ENCODE measurements at regions not wholly inside any gene's neighbourhood (a gene's known extent, or its start where the extent isn't known, plus 50 kb on each side); places are given as distances from the start of the nearest gene placed in this dataset.

DNA sequence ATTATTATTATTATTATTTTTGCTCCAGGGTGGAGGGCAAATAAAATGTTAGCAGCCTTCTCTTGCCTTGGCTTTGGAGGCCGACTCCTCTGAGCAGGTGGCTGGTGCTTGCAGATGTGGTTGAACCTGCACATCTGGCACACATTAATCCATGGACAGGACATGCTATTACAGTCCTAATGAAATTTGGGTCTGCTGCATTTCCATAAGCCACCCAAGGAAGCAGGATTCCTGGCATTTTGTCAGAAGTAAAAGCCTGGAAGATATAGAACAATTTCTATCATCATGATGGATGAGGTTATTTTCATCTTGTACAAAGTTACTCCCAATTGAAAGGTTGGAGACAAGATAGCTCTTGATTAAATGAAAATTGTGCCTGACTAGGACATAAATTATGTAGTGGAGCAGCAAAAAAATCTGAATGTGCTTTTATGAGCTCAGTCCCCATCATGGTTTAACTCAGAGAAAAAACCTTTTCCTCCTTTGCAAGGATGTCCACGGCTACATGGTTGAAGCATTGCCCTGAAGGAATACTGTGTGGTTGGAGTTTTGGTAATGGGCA is 130.9 kb upstream of the RGMA start (continued):
- TF ChIP-seq SIN3A (IDR thresholded peaks at IDR 0.05; ENCODE audit: low read depth) = no peak

DNA sequence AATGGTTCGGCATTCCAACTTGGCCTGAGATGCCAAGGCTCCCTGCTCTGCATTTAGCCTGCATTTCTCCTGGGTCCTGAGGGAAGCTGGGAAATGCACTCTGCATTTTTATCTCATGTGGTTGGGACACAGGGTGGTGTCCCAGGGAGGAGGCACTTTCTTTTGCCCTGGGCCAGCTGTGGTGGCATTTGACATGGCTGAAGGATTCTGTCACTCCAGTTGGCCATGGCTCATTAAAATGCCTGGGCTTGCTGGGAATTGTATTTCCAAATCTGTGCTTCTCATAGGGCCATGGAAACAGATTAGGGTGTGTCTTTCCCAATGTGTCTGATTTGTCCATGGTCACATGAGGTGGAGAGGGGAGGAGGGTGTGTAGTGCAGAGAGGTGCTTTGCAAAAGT is 128.3 kb upstream of the RGMA start:
- no peak overlapping the region for H3K9ac ChIP-seq (ENCODE audit: low read length)
- H3K9me3 ChIP-seq (ENCODE audit: control insufficient read depth in 1 of 2, insufficient read depth in 1 of 2, low read depth in 1 of 2, low read length in 2 of 2) = no peaks in the 10 kb centered on the region
- ChIA-PET CTCF (no interaction called here), RAD21 (ENCODE audit: low non-redundant PET in 1 of 2, low total read pairs in 2 of 2, uncharacterized antibody in 2 of 2, unreplicated experiment in 2 of 2) (no interaction called here), POLR2A (no interaction called here)
- H3K4me1 ChIP-seq (ENCODE audit: control insufficient read depth in 1 of 2, insufficient read depth in 2 of 2, low read length in 2 of 2) = no peaks in the 10 kb centered on the region
- H3K4me3 ChIP-seq (replicated peaks in 1 of 2; ENCODE audit: low read depth in 1 of 2, low read length in 2 of 2) = no peak overlapping the region
- DNase-seq (ENCODE audit: low read depth, low spot score) = no peak
- no peaks in the 10 kb centered on the region for H3K36me3 ChIP-seq (ENCODE audit: control insufficient read depth in 1 of 2, insufficient read depth in 2 of 2, low read length in 2 of 2)
- H4K20me1 ChIP-seq (ENCODE audit: insufficient read depth) = no peaks in the 10 kb centered on the region
- intact Hi-C loops (cut with micrococcal nuclease) = no loop called here
- peaks cover 17% of the 10 kb centered on the region; the same call in 1 of the 2 replicates for H3K27me3 ChIP-seq (ENCODE audit: insufficient read depth, low read length)
- TF ChIP-seq, protein P1, sequence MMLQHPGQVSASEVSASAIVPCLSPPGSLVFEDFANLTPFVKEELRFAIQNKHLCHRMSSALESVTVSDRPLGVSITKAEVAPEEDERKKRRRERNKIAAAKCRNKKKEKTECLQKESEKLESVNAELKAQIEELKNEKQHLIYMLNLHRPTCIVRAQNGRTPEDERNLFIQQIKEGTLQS (IDR thresholded peaks at IDR 0.05) = no peak
- TF ChIP-seq ZNF274 (IDR thresholded peaks at IDR 0.05; ENCODE audit: low read depth, low read length) = no peak
- TF ChIP-seq EZH2phosphoT487 (IDR thresholded peaks at IDR 0.05; ENCODE audit: borderline replicate concordance) = no peak
- TF ChIP-seq, protein P2, sequence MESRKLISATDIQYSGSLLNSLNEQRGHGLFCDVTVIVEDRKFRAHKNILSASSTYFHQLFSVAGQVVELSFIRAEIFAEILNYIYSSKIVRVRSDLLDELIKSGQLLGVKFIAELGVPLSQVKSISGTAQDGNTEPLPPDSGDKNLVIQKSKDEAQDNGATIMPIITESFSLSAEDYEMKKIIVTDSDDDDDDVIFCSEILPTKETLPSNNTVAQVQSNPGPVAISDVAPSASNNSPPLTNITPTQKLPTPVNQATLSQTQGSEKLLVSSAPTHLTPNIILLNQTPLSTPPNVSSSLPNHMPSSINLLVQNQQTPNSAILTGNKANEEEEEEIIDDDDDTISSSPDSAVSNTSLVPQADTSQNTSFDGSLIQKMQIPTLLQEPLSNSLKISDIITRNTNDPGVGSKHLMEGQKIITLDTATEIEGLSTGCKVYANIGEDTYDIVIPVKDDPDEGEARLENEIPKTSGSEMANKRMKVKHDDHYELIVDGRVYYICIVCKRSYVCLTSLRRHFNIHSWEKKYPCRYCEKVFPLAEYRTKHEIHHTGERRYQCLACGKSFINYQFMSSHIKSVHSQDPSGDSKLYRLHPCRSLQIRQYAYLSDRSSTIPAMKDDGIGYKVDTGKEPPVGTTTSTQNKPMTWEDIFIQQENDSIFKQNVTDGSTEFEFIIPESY (IDR thresholded peaks at IDR 0.05; ENCODE audit: extremely low read depth, insufficient replicate concordance, low read length) = no peak
- TF ChIP-seq, protein P3, sequence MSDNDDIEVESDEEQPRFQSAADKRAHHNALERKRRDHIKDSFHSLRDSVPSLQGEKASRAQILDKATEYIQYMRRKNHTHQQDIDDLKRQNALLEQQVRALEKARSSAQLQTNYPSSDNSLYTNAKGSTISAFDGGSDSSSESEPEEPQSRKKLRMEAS (IDR thresholded peaks at IDR 0.05) = no peak
- no peak for TF ChIP-seq POLR2A (IDR thresholded peaks at IDR 0.05; ENCODE audit: borderline replicate concordance, extremely low read depth, insufficient read depth, insufficient read length)
- TF ChIP-seq JUND (IDR thresholded peaks at IDR 0.05) = no peak
- TF ChIP-seq CBX3 (IDR thresholded peaks at IDR 0.05; ENCODE audit: low read depth) = no peak
- TF ChIP-seq EGR1 (IDR thresholded peaks at IDR 0.05; ENCODE audit: low read depth) = no peak
- no peak for TF ChIP-seq RAD21 (IDR thresholded peaks at IDR 0.05; ENCODE audit: low read depth)
- TF ChIP-seq TCF7L2 (IDR thresholded peaks at IDR 0.05; ENCODE audit: borderline replicate concordance, extremely low read depth, insufficient read depth, insufficient read length) = no peak
- no peak for TF ChIP-seq POLR2AphosphoS5 (IDR thresholded peaks at IDR 0.05; ENCODE audit: low read depth, low read length)
- TF ChIP-seq ELF1 (IDR thresholded peaks at IDR 0.05; ENCODE audit: borderline replicate concordance, low read depth) = no peak
- TF ChIP-seq YY1 (IDR thresholded peaks at IDR 0.05; ENCODE audit: extremely low read depth, insufficient replicate concordance, low read depth, low read length) = no peak
- TF ChIP-seq EZH2 (IDR thresholded peaks at IDR 0.05) = no peak
- no peak for TF ChIP-seq SP1 (IDR thresholded peaks at IDR 0.05; ENCODE audit: low read depth)
- TF ChIP-seq SIN3A (IDR thresholded peaks at IDR 0.05; ENCODE audit: low read depth) = no peak
- no peak overlapping the region for H3K4me2 ChIP-seq (ENCODE audit: low read length)
- H3K27ac ChIP-seq (ENCODE audit: low read depth, low read length) = no peak overlapping the region
- no TSS peak for BruUV-seq (replicated peaks)
- no peaks in the 10 kb centered on the region for H3K79me2 ChIP-seq (ENCODE audit: insufficient read depth, low read length)
- no peaks in the 10 kb centered on the region for H3K9me2 ChIP-seq (ENCODE audit: insufficient read depth)
- ATAC-seq = no peak
- no peak overlapping the region for H2AFZ ChIP-seq (ENCODE audit: low read depth, low read length, poor library complexity, severe bottlenecking)
